ENCODE measurements at regions not wholly inside any gene's neighbourhood (a gene's known extent, or its start where the extent isn't known, plus 50 kb on each side); places are given as distances from the start of the nearest gene placed in this dataset.

DNA sequence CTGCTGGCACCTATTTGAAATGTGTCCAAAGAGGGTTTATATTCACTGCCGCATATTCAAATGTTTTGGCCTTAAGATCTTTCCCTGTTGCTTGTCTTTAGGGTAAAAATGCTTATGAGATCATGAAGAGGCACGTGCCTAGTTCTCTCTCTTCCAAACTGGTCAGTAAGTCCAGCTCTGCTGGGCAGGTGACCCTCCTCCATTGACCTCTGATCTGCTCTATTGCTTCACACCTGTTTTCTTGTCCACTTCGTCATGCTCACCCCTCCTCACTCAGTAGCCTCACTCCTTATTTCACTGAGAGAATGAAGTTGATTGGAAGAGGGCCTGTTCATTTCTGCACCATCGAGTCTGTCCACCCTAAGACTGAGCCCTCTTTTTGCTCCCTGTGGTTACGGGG is 140.5 kb upstream of the COBL start:
- TF ChIP-seq, protein P1, sequence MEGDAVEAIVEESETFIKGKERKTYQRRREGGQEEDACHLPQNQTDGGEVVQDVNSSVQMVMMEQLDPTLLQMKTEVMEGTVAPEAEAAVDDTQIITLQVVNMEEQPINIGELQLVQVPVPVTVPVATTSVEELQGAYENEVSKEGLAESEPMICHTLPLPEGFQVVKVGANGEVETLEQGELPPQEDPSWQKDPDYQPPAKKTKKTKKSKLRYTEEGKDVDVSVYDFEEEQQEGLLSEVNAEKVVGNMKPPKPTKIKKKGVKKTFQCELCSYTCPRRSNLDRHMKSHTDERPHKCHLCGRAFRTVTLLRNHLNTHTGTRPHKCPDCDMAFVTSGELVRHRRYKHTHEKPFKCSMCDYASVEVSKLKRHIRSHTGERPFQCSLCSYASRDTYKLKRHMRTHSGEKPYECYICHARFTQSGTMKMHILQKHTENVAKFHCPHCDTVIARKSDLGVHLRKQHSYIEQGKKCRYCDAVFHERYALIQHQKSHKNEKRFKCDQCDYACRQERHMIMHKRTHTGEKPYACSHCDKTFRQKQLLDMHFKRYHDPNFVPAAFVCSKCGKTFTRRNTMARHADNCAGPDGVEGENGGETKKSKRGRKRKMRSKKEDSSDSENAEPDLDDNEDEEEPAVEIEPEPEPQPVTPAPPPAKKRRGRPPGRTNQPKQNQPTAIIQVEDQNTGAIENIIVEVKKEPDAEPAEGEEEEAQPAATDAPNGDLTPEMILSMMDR (IDR thresholded peaks at IDR 0.05), result no peak
- no peak for TF ChIP-seq POLR2A (IDR thresholded peaks at IDR 0.05)

Data from body of pancreas (tissue), 4 donors.